GM18951 (cell line): ENCODE measurements at regions not wholly inside any gene's neighbourhood (a gene's known extent, or its start where the extent isn't known, plus 50 kb on each side); places are given as distances from the start of the nearest gene placed in this dataset.
"Not testable (repeated sequence)": the region's sequence is repeated elsewhere in the genome, so short reads cannot be mapped to it uniquely, and the experiment has no call there.

Source experiments
- POLR2A ChIP-seq: IDR thresholded peaks from 4 replicates; pipeline ENCODE4 v1.6.1; 2011; ENCODE audit warnings: mild to moderate bottlenecking; ENCODE audit not compliant: insufficient read length, insufficient read depth; ENCODE audit errors: extremely low read depth
- in situ Hi-C: fragments of 300-500 bp; cut with MboI; formaldehyde crosslinking; loops from one replicate; pipeline ENCODE4 v1.12.0; 2022; ENCODE audit warnings: low sequenced_read_pairs, mixed read lengths, inconsistent platforms; ENCODE audit not compliant: unreplicated experiment

- TF ChIP-seq POLR2A = no peak
- in situ Hi-C loops = no loop called here
These were observed 153.7 kb upstream of the MDFIC2 start for GRCh38 chr3:70466096-70466495.

DNA sequence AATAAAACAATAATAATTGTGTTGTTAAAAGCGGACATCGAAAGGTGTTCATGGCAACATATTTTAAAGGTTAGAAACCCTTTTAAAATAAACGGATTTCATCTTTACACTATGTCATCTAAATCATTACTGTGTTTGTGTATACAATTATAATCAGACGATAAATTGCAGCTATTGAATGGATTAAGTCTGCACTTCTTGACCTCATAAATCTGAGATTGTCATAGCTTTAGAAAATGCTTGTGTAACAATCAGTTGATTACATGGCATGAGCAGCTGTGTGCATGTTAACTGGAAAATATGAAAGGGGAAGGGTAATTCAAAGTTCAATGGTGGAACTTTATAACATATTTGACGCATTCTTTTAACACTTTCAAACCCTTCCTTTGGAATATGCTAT is 152.4 kb upstream of the MDFIC2 start:
- in situ Hi-C loops = no loop called here
- TF ChIP-seq POLR2A = no peak

GRCh38 chr3:70464465-70464864 is 152.0 kb upstream of the MDFIC2 start:
- in situ Hi-C loops = no loop called here

DNA sequence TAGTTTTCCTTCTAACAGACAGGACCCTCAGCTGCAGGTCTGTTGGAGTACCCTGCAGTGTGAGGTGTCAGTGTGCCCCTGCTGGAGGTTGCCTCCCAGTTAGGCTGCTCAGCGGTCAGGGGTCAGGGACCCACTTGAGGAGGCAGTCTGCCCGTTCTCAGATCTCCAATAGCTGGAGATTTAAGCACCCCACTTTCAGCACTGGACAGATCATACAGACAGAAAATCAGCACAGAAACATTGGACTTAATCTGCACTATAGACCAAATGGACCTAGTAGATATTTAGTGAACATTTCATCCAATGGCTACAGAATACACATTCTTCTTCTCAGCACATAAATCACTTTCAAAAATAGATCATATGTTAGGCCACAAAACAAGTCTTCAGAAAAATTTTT is 137.8 kb upstream of the MDFIC2 start:
- in situ Hi-C loops = not testable (repeated sequence)

More at GRCh38 chr3:70464465-70464864, 152.0 kb upstream of the MDFIC2 start:
- no peak for TF ChIP-seq POLR2A

GRCh38 chr3:70435422-70435821 is 123.0 kb upstream of the MDFIC2 start:
- in situ Hi-C loops = not testable (repeated sequence)

- no peak for TF ChIP-seq POLR2A
- in situ Hi-C loops = no loop called here
These were observed 120.7 kb upstream of the MDFIC2 start for GRCh38 chr3:70433091-70433490.

DNA sequence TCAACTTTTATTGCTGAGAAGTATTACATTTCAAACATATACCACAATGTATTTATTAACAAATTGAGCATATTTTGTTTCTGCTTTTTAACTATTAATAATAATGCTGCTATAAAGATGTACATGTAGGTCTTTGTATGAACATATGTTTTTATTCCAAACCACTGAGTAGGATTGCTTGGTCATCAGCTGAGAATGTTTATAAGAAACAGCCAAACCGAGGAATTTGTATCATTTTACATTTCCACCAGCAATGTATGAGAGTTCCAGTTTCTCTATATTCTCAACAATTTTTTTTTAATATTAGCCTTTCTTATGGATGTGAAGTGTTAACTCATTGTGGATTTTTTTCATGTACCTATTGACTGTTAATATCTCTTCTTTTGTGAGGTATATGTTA is 119.5 kb upstream of the MDFIC2 start:
- in situ Hi-C loops = no loop called here
- no peak for TF ChIP-seq POLR2A

DNA sequence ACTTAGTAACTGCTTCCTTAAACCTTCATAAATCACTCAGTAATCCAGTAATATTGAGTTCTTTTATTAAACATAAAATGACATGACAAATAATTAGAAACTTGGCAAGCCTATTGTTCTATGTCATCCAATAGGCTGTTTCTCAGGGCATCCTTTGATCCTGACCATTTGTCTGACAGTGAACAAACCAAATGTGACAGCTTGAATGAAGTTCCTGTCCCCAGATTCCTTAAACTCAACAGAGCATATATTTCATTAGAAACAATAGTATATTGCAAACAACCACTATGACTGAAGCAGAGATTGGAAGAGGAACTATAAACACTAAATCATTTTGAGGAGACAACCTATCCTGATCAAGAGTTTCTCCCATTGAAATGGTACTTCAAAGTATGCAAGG is 113.6 kb upstream of the MDFIC2 start:
- in situ Hi-C loops = no loop called here
- TF ChIP-seq POLR2A = no peak

- TF ChIP-seq POLR2A = no peak
- in situ Hi-C loops = no loop called here
These were observed 109.1 kb upstream of the MDFIC2 start for GRCh38 chr3:70421506-70421905.

DNA sequence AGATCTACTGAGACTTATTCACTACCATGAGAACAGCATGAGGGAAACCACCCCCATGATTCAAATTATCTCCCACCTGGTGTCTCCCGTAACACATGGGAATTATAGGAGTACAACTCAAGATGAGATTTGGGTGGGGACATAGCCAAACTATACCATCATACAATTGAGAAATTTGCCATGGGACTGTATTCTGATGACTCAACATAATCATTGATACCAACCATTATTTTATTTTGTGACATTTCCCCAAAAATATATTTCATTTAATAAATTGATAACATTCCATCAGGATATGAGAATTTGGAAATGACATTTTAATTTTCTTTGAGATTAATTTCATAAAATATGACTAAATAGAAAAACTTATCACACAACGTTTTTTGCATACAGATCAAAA is 96.6 kb upstream of the MDFIC2 start:
- TF ChIP-seq POLR2A = no peak

DNA sequence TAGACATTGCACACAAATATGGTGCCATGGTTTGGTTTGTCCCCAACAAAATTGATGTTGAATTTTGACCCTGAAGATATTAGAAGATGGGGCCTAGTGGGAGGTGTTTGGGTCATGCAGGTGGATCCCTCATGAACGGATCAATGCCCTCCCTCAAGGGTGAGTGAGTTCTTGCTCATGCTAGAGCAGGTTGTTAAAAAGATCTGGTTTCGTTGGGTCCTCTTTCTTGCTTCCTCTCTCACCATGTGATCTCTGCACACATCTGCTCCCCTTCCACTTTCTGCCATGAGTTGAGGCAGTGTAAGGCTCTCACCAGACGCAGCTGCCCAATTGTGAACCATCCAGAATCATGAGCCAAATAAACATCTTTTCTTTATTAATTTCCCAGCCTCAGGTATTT is 87.8 kb upstream of the MDFIC2 start:
- TF ChIP-seq POLR2A = no peak
- in situ Hi-C loops = no loop called here

More for the DNA sequence above, 96.6 kb upstream of the MDFIC2 start:
- in situ Hi-C loops = no loop called here

GRCh38 chr3:70393881-70394612 is 81.6 kb upstream of the MDFIC2 start:
- in situ Hi-C loops = no loop called here
- no peak for TF ChIP-seq POLR2A

DNA sequence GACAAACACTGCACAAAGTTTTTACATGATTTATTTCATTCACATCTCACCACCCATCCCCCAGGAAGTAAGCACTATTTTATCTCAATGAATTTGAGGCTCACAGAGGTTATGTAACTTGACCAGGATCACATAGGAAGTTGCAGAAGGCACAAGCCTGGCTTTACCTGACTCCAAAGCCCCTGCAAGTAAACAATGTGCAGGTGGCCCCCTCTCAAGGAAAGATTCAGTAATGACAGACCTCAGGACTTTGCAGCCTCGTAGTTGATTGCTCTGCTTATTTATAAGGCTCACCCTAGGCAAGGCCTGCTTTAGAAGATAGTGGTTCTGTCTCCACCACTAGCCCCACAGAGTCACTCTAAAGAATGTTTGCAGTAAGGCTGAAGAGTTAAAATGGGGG is 79.8 kb upstream of the MDFIC2 start:
- TF ChIP-seq POLR2A = no peak
- in situ Hi-C loops = no loop called here

DNA sequence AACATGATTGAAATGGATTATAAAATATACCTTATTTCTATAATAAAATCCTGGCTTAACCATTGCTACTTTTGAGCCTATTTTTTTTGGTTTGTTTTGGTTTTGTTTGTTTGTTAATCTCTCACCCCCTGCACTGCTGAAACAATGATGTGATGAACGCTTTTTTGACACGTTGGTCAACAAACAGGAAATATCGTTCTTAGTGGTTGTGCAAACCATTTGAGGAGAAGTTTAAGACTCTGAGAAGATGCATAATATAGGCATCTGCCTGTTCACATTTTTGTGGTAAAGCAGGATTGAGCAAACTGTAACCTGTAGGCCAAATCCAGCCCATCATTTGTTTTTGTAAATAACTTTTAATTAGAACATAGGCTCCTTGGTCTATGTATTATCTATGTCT is 75.5 kb upstream of the MDFIC2 start:
- in situ Hi-C loops = no loop called here
- TF ChIP-seq POLR2A = no peak

- TF ChIP-seq POLR2A = no peak
- in situ Hi-C loops = no loop called here
These were observed 74.4 kb upstream of the MDFIC2 start for GRCh38 chr3:70386846-70387245.
